ENCODE measurements at regions not wholly inside any gene's neighbourhood (a gene's known extent, or its start where the extent isn't known, plus 50 kb on each side); places are given as distances from the start of the nearest gene placed in this dataset.
A peak's percentile ranks its signal among the peaks of the same experiment; 100 is the strongest.

GRCh38 chr9:91488341-91488740, 64.7 kb upstream of the NFIL3 start:
- peak in 1 of 3 experiments; percentile 30 for TF ChIP-seq CTCF (optimal IDR thresholded peaks at IDR 0.05 in 1 of 3, IDR thresholded peaks at IDR 0.05 in 1 of 3, conservative IDR thresholded peaks at IDR 0.05 in 1 of 3; ENCODE audit: extremely low read depth in 1 of 3, insufficient read depth in 2 of 3, low read length in 3 of 3)
- no peak for TF ChIP-seq EZH2 (IDR thresholded peaks at IDR 0.05; ENCODE audit: low read length)
